CMK (cell line): ENCODE measurements at regions not wholly inside any gene's neighbourhood (a gene's known extent, or its start where the extent isn't known, plus 50 kb on each side); places are given as distances from the start of the nearest gene placed in this dataset.

ENCODE experiments used
- DNase-seq: peaks from one replicate; pipeline ENCODE4 v3.0.0-alpha.2; 2010; ENCODE audit warnings: low read depth

GRCh38 chr14:36465178-36465577 is 54.9 kb downstream of the NKX2-1 start:
- no peak for DNase-seq

- DNase-seq: no peak
These were observed 57.1 kb downstream of the NKX2-1 start for GRCh38 chr14:36462890-36463289.

- DNase-seq: no peak
These were observed 64.8 kb downstream of the NKX2-1 start for GRCh38 chr14:36455241-36455627.

- no peak for DNase-seq
These were observed 65.3 kb downstream of the NKX2-1 start for GRCh38 chr14:36454599-36455240.

- DNase-seq: no peak
These were observed 67.2 kb downstream of the NKX2-1 start for GRCh38 chr14:36452860-36453259.

- DNase-seq: no peak
These were observed 68.5 kb downstream of the NKX2-1 start for GRCh38 chr14:36451310-36452065.

GRCh38 chr14:36450550-36450949 is 69.5 kb downstream of the NKX2-1 start:
- DNase-seq: no peak

- DNase-seq: no peak
These were observed 70.1 kb downstream of the NKX2-1 start for GRCh38 chr14:36449903-36450302.

GRCh38 chr14:36443374-36443773 is 76.7 kb downstream of the NKX2-1 start:
- no peak for DNase-seq

GRCh38 chr14:36442824-36443241 is 77.2 kb downstream of the NKX2-1 start:
- no peak for DNase-seq

- no peak for DNase-seq
These were observed 78.7 kb downstream of the NKX2-1 start for GRCh38 chr14:36441283-36441682.

GRCh38 chr14:36439766-36440165 is 80.3 kb downstream of the NKX2-1 start:
- no peak for DNase-seq

GRCh38 chr14:36438883-36439282 is 81.1 kb downstream of the NKX2-1 start:
- DNase-seq: no peak

GRCh38 chr14:36430662-36431084 is 89.4 kb downstream of the NKX2-1 start:
- DNase-seq: no peak

GRCh38 chr14:36430169-36430568 is 89.9 kb downstream of the NKX2-1 start:
- DNase-seq: no peak

- DNase-seq: no peak
These were observed 90.3 kb downstream of the NKX2-1 start for GRCh38 chr14:36429692-36430091.

- no peak for DNase-seq
These were observed 91.7 kb downstream of the NKX2-1 start for GRCh38 chr14:36428350-36428749.

GRCh38 chr14:36426836-36427235 is 93.2 kb downstream of the NKX2-1 start:
- no peak for DNase-seq

- no peak for DNase-seq
These were observed 93.9 kb downstream of the NKX2-1 start for GRCh38 chr14:36426113-36426512.

GRCh38 chr14:36424478-36425102 is 95.4 kb downstream of the NKX2-1 start:
- no peak for DNase-seq

GRCh38 chr14:36423430-36423829 is 96.6 kb downstream of the NKX2-1 start:
- DNase-seq: no peak

GRCh38 chr14:36420149-36420687 is 99.8 kb upstream of the MBIP start:
- DNase-seq: no peak

GRCh38 chr14:36418937-36419336 is 98.5 kb upstream of the MBIP start:
- DNase-seq: no peak
